Brain pericyte (primary cell): ENCODE measurements at regions not wholly inside any gene's neighbourhood (a gene's known extent, or its start where the extent isn't known, plus 50 kb on each side); places are given as distances from the start of the nearest gene placed in this dataset.

Experiments used
- DNase-seq: peaks from one replicate; pipeline ENCODE4 v3.0.0-alpha.2; 2012; ENCODE audit warnings: low read depth, low spot score

GRCh38 chr5:175388531-175388930, 55.5 kb downstream of the DRD1 start:
- no peak for DNase-seq

GRCh38 chr5:175387144-175387543, 56.8 kb downstream of the DRD1 start:
- DNase-seq = no peak

- DNase-seq = no peak
Measured at GRCh38 chr5:175386526-175386925, 57.5 kb downstream of the DRD1 start.

- no peak for DNase-seq
Measured at GRCh38 chr5:175385691-175386362, 58.2 kb downstream of the DRD1 start.

GRCh38 chr5:175384724-175385552, 59.0 kb downstream of the DRD1 start:
- DNase-seq = no peak

GRCh38 chr5:175383350-175383749, 60.6 kb downstream of the DRD1 start:
- DNase-seq = no peak

- DNase-seq = no peak
Measured at GRCh38 chr5:175382171-175382570, 61.8 kb downstream of the DRD1 start.

GRCh38 chr5:175381130-175381529, 62.9 kb downstream of the DRD1 start:
- no peak for DNase-seq

- no peak for DNase-seq
Measured at GRCh38 chr5:175380701-175381100, 63.3 kb downstream of the DRD1 start.

- DNase-seq = no peak
Measured at GRCh38 chr5:175379867-175380266, 64.1 kb downstream of the DRD1 start.

- DNase-seq = no peak
Measured at GRCh38 chr5:175378444-175379028, 65.4 kb downstream of the DRD1 start.

GRCh38 chr5:175377816-175378215, 66.2 kb downstream of the DRD1 start:
- DNase-seq = no peak

GRCh38 chr5:175374166-175374875, 69.7 kb downstream of the DRD1 start:
- DNase-seq = no peak

GRCh38 chr5:175365866-175366265, 78.1 kb downstream of the DRD1 start:
- no peak for DNase-seq

- no peak for DNase-seq
Measured at GRCh38 chr5:175363300-175363699, 80.7 kb downstream of the DRD1 start.

- no peak for DNase-seq
Measured at GRCh38 chr5:175357995-175358394, 86.0 kb downstream of the DRD1 start.

GRCh38 chr5:175356428-175356827, 87.6 kb downstream of the DRD1 start:
- no peak for DNase-seq

- no peak for DNase-seq
Measured at GRCh38 chr5:175354964-175355363, 89.0 kb downstream of the DRD1 start.

GRCh38 chr5:175353926-175354325, 90.1 kb downstream of the DRD1 start:
- no peak for DNase-seq

GRCh38 chr5:175351897-175352590, 91.9 kb downstream of the DRD1 start:
- no peak for DNase-seq

GRCh38 chr5:175351126-175351525, 92.9 kb downstream of the DRD1 start:
- DNase-seq = no peak

GRCh38 chr5:175347931-175348330, 96.1 kb downstream of the DRD1 start:
- no peak for DNase-seq
